ENCODE measurements at regions not wholly inside any gene's neighbourhood (a gene's known extent, or its start where the extent isn't known, plus 50 kb on each side); places are given as distances from the start of the nearest gene placed in this dataset.
"Not testable (repeated sequence)": the region's sequence is repeated elsewhere in the genome, so short reads cannot be mapped to it uniquely, and the experiment has no call there.

DNA sequence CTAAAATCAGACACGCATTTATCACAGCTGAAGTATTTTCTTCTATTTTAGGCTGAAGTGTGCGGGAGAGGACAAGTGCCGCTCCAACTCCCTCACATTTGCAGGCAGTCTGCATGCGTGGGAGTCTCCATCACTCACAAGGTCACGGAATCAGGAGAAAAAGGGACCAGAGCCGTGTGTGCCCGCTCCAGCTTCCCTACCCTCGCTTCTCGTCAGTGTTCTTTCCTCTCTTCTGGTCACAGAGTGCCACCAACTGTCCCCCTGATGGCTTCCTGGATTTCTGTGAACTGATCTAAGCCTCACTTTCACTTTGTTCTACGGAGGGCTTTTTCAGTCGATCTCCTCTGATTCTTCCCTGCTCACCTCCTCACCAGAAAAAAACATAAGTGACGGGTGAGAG, 407.4 kb upstream of the AADAT start:
- Histone ChIP-seq H3K4me1 (ENCODE audit: control insufficient read depth in 2 of 2, insufficient read depth in 2 of 2, low read length in 2 of 2) (no peaks in the 10 kb centered on the region), H3K27me3 (ENCODE audit: control insufficient read depth in 2 of 2, insufficient read depth in 1 of 2, low read length in 1 of 2) (no peaks in the 10 kb centered on the region), H3K36me3 (ENCODE audit: control insufficient read depth in 2 of 2, insufficient read depth in 2 of 2, low read length in 1 of 2) (no peaks in the 10 kb centered on the region), H3K27ac (ENCODE audit: low read depth in 1 of 2, low read length in 1 of 2) (no peak overlapping the region), H3K9me3 (ENCODE audit: control insufficient read depth in 2 of 2, insufficient read depth in 1 of 2, low read length in 1 of 2) (no peaks in the 10 kb centered on the region), H3K4me3 (ENCODE audit: low read length in 2 of 2) (peak overlapping the region in 1 of 2 donors; percentile 14)
- peak in 1 of 9 donors; percentile 13 for DNase-seq (ENCODE audit: low read depth in 6 of 9, low spot score in 9 of 9)
- WGBS = 51% methylated on average over 12 of the region's 12 CpGs

DNA sequence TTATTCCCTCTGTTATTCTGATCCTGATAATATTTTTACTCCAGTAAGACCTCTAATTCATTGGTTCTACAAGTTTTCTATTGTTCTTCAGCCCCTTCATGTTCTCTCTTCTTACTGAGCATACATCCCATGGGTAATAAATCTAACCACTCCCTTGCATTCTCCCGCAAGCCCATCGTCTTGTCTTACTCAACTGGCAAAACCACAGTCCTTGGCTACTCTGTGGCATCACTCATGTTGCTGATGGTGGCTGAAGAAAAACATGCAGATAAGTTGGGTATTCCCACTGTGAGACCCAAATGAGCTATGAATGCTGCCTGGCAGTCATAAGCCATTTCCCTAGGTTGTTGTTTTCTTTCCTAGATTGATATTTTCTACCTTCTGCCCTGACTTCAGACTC, 402.2 kb upstream of the AADAT start:
- no peaks in the 10 kb centered on the region for H3K27me3 ChIP-seq (ENCODE audit: control insufficient read depth in 2 of 2, insufficient read depth in 1 of 2, low read length in 1 of 2)
- 71% methylated on average over 2 of the region's 2 CpGs for WGBS
- no peaks in the 10 kb centered on the region for H3K36me3 ChIP-seq (ENCODE audit: control insufficient read depth in 2 of 2, insufficient read depth in 2 of 2, low read length in 1 of 2)
- no peaks in the 10 kb centered on the region for H3K4me1 ChIP-seq (ENCODE audit: control insufficient read depth in 2 of 2, insufficient read depth in 2 of 2, low read length in 2 of 2)
- no peak overlapping the region for H3K27ac ChIP-seq (ENCODE audit: low read depth in 1 of 2, low read length in 1 of 2)
- no peak overlapping the region for H3K4me3 ChIP-seq (ENCODE audit: low read length in 2 of 2)
- DNase-seq (ENCODE audit: low read depth in 6 of 9, low spot score in 9 of 9) = no peak
- no peaks in the 10 kb centered on the region for H3K9me3 ChIP-seq (ENCODE audit: control insufficient read depth in 2 of 2, insufficient read depth in 1 of 2, low read length in 1 of 2)

DNA sequence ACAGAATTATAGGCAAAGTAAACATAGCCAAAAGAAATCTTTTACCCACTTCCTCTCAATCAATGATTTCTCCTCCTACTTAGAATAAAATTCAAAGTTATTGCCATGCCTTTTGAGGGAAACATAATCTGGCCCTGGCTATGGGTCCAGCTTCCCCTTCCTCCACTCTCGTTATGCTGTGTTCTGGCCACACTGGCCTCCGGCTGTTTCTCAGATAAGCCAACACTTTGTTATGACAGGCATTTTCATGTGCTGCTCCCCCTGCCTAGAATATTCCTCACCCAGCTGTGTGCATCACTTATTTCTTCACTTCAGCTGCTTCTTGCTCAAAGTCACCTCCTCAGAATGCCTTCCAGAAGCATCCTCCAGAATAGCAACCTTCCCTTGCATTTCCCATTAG, 386.6 kb upstream of the AADAT start:
- Histone ChIP-seq H3K27ac (ENCODE audit: low read depth in 1 of 2, low read length in 1 of 2) (no peak overlapping the region), H3K9me3 (ENCODE audit: control insufficient read depth in 2 of 2, insufficient read depth in 1 of 2, low read length in 1 of 2) (no peaks in the 10 kb centered on the region), H3K27me3 (ENCODE audit: control insufficient read depth in 2 of 2, insufficient read depth in 1 of 2, low read length in 1 of 2) (no peaks in the 10 kb centered on the region), H3K4me3 (ENCODE audit: low read length in 2 of 2) (no peak overlapping the region), H3K36me3 (ENCODE audit: control insufficient read depth in 2 of 2, insufficient read depth in 2 of 2, low read length in 1 of 2) (no peaks in the 10 kb centered on the region), H3K4me1 (ENCODE audit: control insufficient read depth in 2 of 2, insufficient read depth in 2 of 2, low read length in 2 of 2) (no peaks in the 10 kb centered on the region)
- no peak for DNase-seq (ENCODE audit: low read depth in 6 of 9, low spot score in 9 of 9)
- 88% methylated on average over 2 of the region's 2 CpGs for WGBS

DNA sequence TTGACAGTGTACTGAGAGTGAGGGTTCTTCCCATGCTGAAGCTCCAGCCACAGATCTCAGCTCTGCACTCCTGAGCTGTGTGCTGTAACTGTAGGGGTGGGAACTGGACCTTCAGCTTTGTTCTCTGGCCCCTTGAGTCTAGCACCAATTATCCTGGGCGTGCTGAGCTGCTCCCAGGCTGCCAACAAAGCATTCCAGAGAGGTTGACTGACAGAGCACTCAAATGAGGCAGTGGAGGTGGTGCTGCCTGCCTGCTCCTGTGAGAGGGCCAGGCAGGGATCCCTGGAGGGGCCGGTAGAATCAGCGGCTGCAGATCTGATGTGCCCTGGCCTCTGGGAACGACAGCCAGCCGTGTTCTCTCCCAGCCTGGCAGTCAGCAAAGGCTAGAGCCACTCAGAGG, 375.7 kb upstream of the AADAT start:
- Histone ChIP-seq H3K4me1 (ENCODE audit: control insufficient read depth in 2 of 2, insufficient read depth in 2 of 2, low read length in 2 of 2) (no peaks in the 10 kb centered on the region), H3K9me3 (ENCODE audit: control insufficient read depth in 2 of 2, insufficient read depth in 1 of 2, low read length in 1 of 2) (peaks cover 0 to 6% of the 10 kb centered on the region in 2 donors), H3K27ac (ENCODE audit: low read depth in 1 of 2, low read length in 1 of 2) (no peak overlapping the region), H3K4me3 (ENCODE audit: low read length in 2 of 2) (no peak overlapping the region), H3K36me3 (ENCODE audit: control insufficient read depth in 2 of 2, insufficient read depth in 2 of 2, low read length in 1 of 2) (no peaks in the 10 kb centered on the region), H3K27me3 (ENCODE audit: control insufficient read depth in 2 of 2, insufficient read depth in 1 of 2, low read length in 1 of 2) (no peaks in the 10 kb centered on the region)
- no peak for DNase-seq (ENCODE audit: low read depth in 6 of 9, low spot score in 9 of 9)
- 85% methylated on average over 5 of the region's 5 CpGs for WGBS

DNA sequence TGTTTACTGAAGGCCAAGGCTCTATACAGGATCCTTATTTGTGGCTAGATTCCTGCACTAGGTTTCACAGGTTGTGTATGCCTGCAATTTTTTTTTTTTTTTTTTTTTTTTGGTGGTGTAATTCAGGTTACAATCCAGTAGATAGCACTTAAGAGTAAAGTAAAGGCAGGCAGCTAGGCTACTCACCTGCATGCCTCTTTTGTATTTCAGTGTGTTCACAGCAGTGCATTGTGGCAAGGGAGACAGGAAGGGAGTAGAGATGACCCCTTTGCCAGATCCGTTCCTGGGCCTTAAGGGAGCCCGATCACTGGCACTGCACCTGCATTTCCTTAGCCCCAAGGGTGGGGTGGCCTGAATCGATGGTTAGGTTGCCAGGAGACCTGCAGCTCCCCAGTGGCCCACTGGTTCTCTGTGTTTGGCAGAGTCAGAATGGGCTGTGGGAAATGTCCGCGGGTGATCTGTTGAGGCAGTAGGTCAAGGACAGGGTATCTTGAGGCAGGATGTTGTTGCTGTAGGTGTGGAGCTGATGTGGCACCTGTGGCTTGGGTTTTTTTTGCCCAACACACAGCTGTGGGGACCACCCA, 374.9 kb upstream of the AADAT start:
- peaks cover 0 to 6% of the 10 kb centered on the region in 2 donors for H3K9me3 ChIP-seq (ENCODE audit: control insufficient read depth in 2 of 2, insufficient read depth in 1 of 2, low read length in 1 of 2)
- no peaks in the 10 kb centered on the region for H3K36me3 ChIP-seq (ENCODE audit: control insufficient read depth in 2 of 2, insufficient read depth in 2 of 2, low read length in 1 of 2)
- no peak overlapping the region for H3K27ac ChIP-seq (ENCODE audit: low read depth in 1 of 2, low read length in 1 of 2)
- H3K27me3 ChIP-seq (ENCODE audit: control insufficient read depth in 2 of 2, insufficient read depth in 1 of 2, low read length in 1 of 2) = no peaks in the 10 kb centered on the region
- H3K4me3 ChIP-seq (ENCODE audit: low read length in 2 of 2) = no peak overlapping the region
- H3K4me1 ChIP-seq (ENCODE audit: control insufficient read depth in 2 of 2, insufficient read depth in 2 of 2, low read length in 2 of 2) = no peaks in the 10 kb centered on the region
- 98% methylated on average over 5 of the region's 5 CpGs for WGBS
- no peak for DNase-seq (ENCODE audit: low read depth in 6 of 9, low spot score in 9 of 9)

DNA sequence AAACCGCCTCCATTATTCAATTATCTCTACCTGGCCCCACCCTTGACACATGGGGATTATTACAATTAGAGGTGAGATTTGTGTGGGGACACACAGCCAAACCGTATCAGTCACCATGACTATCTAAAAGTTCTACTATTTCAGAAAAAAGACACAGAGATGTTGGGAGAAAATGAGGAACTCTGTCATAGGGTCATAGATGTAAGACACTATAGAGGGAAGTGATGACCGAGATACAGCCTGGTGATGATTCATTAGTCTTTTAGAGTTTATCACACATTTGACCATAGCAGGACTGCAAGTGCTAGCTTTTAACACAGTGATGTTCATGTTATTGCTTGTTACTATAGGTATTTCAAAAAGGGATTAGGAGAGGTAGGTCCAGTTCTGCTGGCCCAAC, 357.0 kb upstream of the AADAT start:
- no peak for DNase-seq (ENCODE audit: low read depth in 6 of 9, low spot score in 9 of 9)
- Histone ChIP-seq H3K36me3 (ENCODE audit: control insufficient read depth in 2 of 2, insufficient read depth in 2 of 2, low read length in 1 of 2) (no peaks in the 10 kb centered on the region), H3K27ac (ENCODE audit: low read depth in 1 of 2, low read length in 1 of 2) (no peak overlapping the region), H3K4me3 (ENCODE audit: low read length in 2 of 2) (no peak overlapping the region), H3K4me1 (ENCODE audit: control insufficient read depth in 2 of 2, insufficient read depth in 2 of 2, low read length in 2 of 2) (no peaks in the 10 kb centered on the region), H3K9me3 (ENCODE audit: control insufficient read depth in 2 of 2, insufficient read depth in 1 of 2, low read length in 1 of 2) (no peaks in the 10 kb centered on the region), H3K27me3 (ENCODE audit: control insufficient read depth in 2 of 2, insufficient read depth in 1 of 2, low read length in 1 of 2) (no peaks in the 10 kb centered on the region)
- WGBS = 97% methylated on average over 3 of the region's 3 CpGs

DNA sequence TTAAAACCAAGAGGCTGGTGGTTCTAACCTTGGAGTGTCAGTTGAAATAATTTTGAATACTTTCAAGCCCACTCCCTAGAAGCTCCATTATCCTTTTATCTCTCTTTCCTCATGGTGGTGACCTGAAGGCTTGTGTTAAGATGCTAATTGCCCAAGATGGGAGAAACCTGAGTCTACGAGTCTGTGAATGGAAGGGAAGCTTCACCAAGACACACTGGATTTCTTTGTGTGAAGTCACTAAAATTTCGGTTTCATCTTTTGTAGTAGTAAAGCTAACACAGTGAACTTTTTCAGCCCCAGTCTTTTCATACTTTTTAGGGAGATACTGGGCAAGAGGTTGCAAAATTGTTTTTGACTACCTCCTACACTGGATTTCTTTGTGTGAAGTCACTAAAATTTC, 351.4 kb upstream of the AADAT start:
- DNase-seq (ENCODE audit: low read depth in 6 of 9, low spot score in 9 of 9) = not testable (repeated sequence)
- WGBS = 97% methylated on average over 2 of the region's 2 CpGs

DNA sequence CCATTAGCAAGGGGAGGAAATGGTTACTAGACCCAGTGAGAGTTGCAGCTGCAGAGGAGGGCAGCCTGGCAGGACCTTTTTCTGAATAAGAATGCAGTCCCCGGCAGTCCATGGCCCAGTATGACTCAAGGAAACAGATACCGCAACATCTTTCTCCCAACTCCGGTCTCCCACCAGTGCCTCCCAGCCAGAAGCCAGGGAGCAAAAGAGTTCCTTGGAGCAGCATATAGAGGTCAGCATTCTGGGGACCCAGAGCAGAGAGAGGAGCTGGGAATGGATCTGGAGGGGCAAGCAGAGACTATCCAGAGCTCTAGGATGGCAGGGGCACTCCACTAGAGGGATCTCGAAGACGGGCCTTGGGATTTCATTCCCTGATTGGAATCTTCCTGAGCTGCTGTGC, 339.2 kb upstream of the AADAT start:
- Histone ChIP-seq H3K4me3 (ENCODE audit: low read length in 2 of 2) (no peak overlapping the region), H3K27me3 (ENCODE audit: control insufficient read depth in 2 of 2, insufficient read depth in 1 of 2, low read length in 1 of 2) (no peaks in the 10 kb centered on the region), H3K27ac (ENCODE audit: low read depth in 1 of 2, low read length in 1 of 2) (no peak overlapping the region), H3K9me3 (ENCODE audit: control insufficient read depth in 2 of 2, insufficient read depth in 1 of 2, low read length in 1 of 2) (no peaks in the 10 kb centered on the region), H3K4me1 (ENCODE audit: control insufficient read depth in 2 of 2, insufficient read depth in 2 of 2, low read length in 2 of 2) (no peaks in the 10 kb centered on the region), H3K36me3 (ENCODE audit: control insufficient read depth in 2 of 2, insufficient read depth in 2 of 2, low read length in 1 of 2) (no peaks in the 10 kb centered on the region)
- WGBS = 93% methylated on average over 5 of the region's 5 CpGs
- no peak for DNase-seq (ENCODE audit: low read depth in 6 of 9, low spot score in 9 of 9)

More for the DNA sequence above, 351.4 kb upstream of the AADAT start:
- H3K36me3 ChIP-seq (ENCODE audit: control insufficient read depth in 2 of 2, insufficient read depth in 2 of 2, low read length in 1 of 2); H3K4me3 ChIP-seq (ENCODE audit: low read length in 2 of 2); H3K27ac ChIP-seq (ENCODE audit: low read depth in 1 of 2, low read length in 1 of 2); H3K4me1 ChIP-seq (ENCODE audit: control insufficient read depth in 2 of 2, insufficient read depth in 2 of 2, low read length in 2 of 2); H3K9me3 ChIP-seq (ENCODE audit: control insufficient read depth in 2 of 2, insufficient read depth in 1 of 2, low read length in 1 of 2); H3K27me3 ChIP-seq (ENCODE audit: control insufficient read depth in 2 of 2, insufficient read depth in 1 of 2, low read length in 1 of 2): not testable (repeated sequence)

DNA sequence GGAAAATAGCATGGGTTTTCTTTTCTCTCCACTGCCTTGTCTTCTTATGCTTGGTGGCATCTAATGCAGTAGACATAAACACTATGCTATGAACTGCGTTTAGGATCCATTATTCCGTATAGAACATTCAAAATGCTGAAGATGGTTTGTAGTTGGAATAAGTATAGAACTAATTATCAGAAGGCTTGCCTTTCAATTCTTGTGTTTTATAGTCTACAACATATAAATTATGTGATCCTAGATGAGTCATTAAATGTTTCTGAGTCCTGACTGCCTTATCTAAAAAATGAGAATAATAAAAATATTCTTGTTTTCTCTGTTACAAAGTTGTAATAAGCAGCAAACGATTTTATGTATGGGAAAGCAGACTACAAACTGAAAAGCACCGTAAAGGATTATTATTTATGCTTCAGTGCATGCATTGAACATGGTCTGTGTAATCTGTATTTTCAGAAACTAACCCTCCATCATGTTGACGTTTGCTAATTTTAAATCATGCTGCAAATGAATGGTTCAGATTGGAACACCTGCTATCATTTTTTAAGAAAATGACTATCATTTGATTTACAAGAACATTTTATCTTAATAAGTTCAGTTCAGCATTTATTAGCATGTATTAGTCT, 335.9 kb upstream of the AADAT start:
- Histone ChIP-seq H3K27ac (ENCODE audit: low read depth in 1 of 2, low read length in 1 of 2) (no peak overlapping the region), H3K36me3 (ENCODE audit: control insufficient read depth in 2 of 2, insufficient read depth in 2 of 2, low read length in 1 of 2) (no peaks in the 10 kb centered on the region), H3K27me3 (ENCODE audit: control insufficient read depth in 2 of 2, insufficient read depth in 1 of 2, low read length in 1 of 2) (no peaks in the 10 kb centered on the region), H3K9me3 (ENCODE audit: control insufficient read depth in 2 of 2, insufficient read depth in 1 of 2, low read length in 1 of 2) (no peaks in the 10 kb centered on the region), H3K4me3 (ENCODE audit: low read length in 2 of 2) (no peak overlapping the region), H3K4me1 (ENCODE audit: control insufficient read depth in 2 of 2, insufficient read depth in 2 of 2, low read length in 2 of 2) (no peaks in the 10 kb centered on the region)
- DNase-seq (ENCODE audit: low read depth in 6 of 9, low spot score in 9 of 9) = no peak
- 91% methylated on average over 5 of the region's 5 CpGs for WGBS

All from thymus (tissue), 11 donors.